Endothelial cell of umbilical vein (primary cell): ENCODE measurements at regions not wholly inside any gene's neighbourhood (a gene's known extent, or its start where the extent isn't known, plus 50 kb on each side); places are given as distances from the start of the nearest gene placed in this dataset.

Experiments used
- BruUV-seq: library from RNA; stranded (reverse); fragments of 400-500 nt; replicated peaks from 2 replicates; lab custom pipeline; 2021; lab: Mats Ljungman, UMichigan
- CTCF ChIA-PET: fragments of 300-600, 350-600 bp; sonication (Branson Sonifier 250); formaldehyde crosslinking; loops from one replicate; lab custom pipeline; 2021; ENCODE audit warnings: antibody characterized with exemption, inconsistent platforms; lab: Charles Lee
- POLR2A ChIA-PET: fragments of 300-600, 350-600 bp; sonication (Branson Sonifier 250); formaldehyde crosslinking; loops from one replicate; lab custom pipeline; 2021; ENCODE audit warnings: antibody characterized with exemption, inconsistent platforms; lab: Charles Lee
- DNase-seq: peaks from one replicate; pipeline ENCODE4 v3.0.0-alpha.2; 2011; ENCODE audit warnings: low read depth, low spot score
- FAIRE-seq: peaks from 2 replicates; lab custom pipeline; 2011; peaks lifted over from hg19 to GRCh38; lab: Jason Lieb, UNC
- H2AFZ ChIP-seq: 2 replicates; pipeline ENCODE4 v1.6.0; 2012; ENCODE audit warnings: low read depth, low read length, control low read depth, inconsistent platforms
- H3K27ac ChIP-seq: 2 replicates; pipeline ENCODE4 v1.5.1; 2011; ENCODE audit warnings: low read depth, mild to moderate bottlenecking, control low read depth, low read length, moderate library complexity; ENCODE audit not compliant: insufficient read depth
- H3K27me3 ChIP-seq, 2 experiments: 2 replicates each; pipeline versions ENCODE4 v1.6.0 to v1.6.1; 2011; ENCODE audit warnings: low read length in 2 of 2, mixed read lengths in 1 of 2; ENCODE audit not compliant: control insufficient read depth in 2 of 2, insufficient read depth in 2 of 2
- H3K36me3 ChIP-seq, 2 experiments: 2 replicates in 1 of 2; 3 replicates in 1 of 2; pipeline ENCODE4 v1.5.1; 2011; ENCODE audit warnings: low read length in 2 of 2, mild to moderate bottlenecking in 1 of 2, moderate library complexity in 1 of 2; ENCODE audit not compliant: control insufficient read depth in 2 of 2, insufficient read depth in 2 of 2; ENCODE audit errors: extremely low read depth in 1 of 2
- H3K4me1 ChIP-seq: 3 replicates; pipeline ENCODE4 v1.5.1; 2011; ENCODE audit warnings: mild to moderate bottlenecking, low read length; ENCODE audit not compliant: control insufficient read depth, insufficient read depth; ENCODE audit errors: extremely low read depth
- H3K4me2 ChIP-seq: 2 replicates; pipeline ENCODE4 v1.6.1; 2011; ENCODE audit warnings: low read length, control low read depth, mixed read lengths; ENCODE audit not compliant: insufficient read depth
- H3K4me3 ChIP-seq, 3 experiments: fragments of 200-600 bp in 1 of 3; sonication (generic), shearing (Covaris generic) in 1 of 3; replicated peaks in 1 of 3; 2 replicates each; pipeline ENCODE4 v1.5.1; 2011 to 2016; ENCODE audit warnings: control low read depth in 3 of 3, low read length in 3 of 3, mild to moderate bottlenecking in 2 of 3, inconsistent platforms in 1 of 3, low read depth in 1 of 3, moderate library complexity in 1 of 3; ENCODE audit not compliant: insufficient read depth in 1 of 3
- H3K79me2 ChIP-seq: 2 replicates; pipeline ENCODE4 v1.6.0; 2012; ENCODE audit warnings: low read length, inconsistent platforms; ENCODE audit not compliant: control insufficient read depth, insufficient read depth
- H3K9ac ChIP-seq: replicated peaks from 2 replicates; pipeline ENCODE3; 2011; ENCODE audit warnings: low read length, control low read depth; ENCODE audit not compliant: insufficient read depth; ENCODE audit errors: extremely low read depth
- H3K9me1 ChIP-seq: replicated peaks from 3 replicates; pipeline ENCODE4 v1.6.0; 2011; ENCODE audit warnings: mild to moderate bottlenecking, low read length; ENCODE audit not compliant: control insufficient read depth, insufficient read depth; ENCODE audit errors: extremely low read depth
- H3K9me3 ChIP-seq: replicated peaks from 2 replicates; pipeline ENCODE4 v1.5.1; 2012; ENCODE audit warnings: low read length, inconsistent platforms; ENCODE audit not compliant: control insufficient read depth, insufficient read depth
- H4K20me1 ChIP-seq: replicated peaks from 2 replicates; pipeline ENCODE3; 2011; ENCODE audit warnings: mild to moderate bottlenecking, low read length; ENCODE audit not compliant: control insufficient read depth, insufficient read depth; ENCODE audit errors: extremely low read depth
- CTCF ChIP-seq, 2 donors: IDR thresholded peaks; 1 replicate in 1 of 2; 2 replicates in 1 of 2; pipeline ENCODE4 v1.5.1; 2011; ENCODE audit warnings: low read length in 2 of 2, mild to moderate bottlenecking in 2 of 2, moderate library complexity in 2 of 2, control low read depth in 1 of 2, inconsistent platforms in 1 of 2, low read depth in 1 of 2; ENCODE audit not compliant: insufficient read depth in 1 of 2; ENCODE audit errors: extremely low read depth in 1 of 2
- EZH2 ChIP-seq: IDR thresholded peaks from 2 replicates; pipeline ENCODE4 v1.6.1; 2012; ENCODE audit warnings: borderline replicate concordance, low read depth, mild to moderate bottlenecking, moderate library complexity, low read length, inconsistent platforms; ENCODE audit not compliant: severe bottlenecking
- FOS ChIP-seq: IDR thresholded peaks from 2 replicates; pipeline ENCODE4 v1.6.1; 2011; ENCODE audit warnings: mild to moderate bottlenecking, low read length, moderate library complexity, borderline replicate concordance; ENCODE audit not compliant: insufficient read depth
- GATA2 ChIP-seq: IDR thresholded peaks from 2 replicates; pipeline ENCODE4 v1.7.0; 2011; ENCODE audit warnings: low read depth, mild to moderate bottlenecking, moderate library complexity, mixed read lengths, low read length; ENCODE audit not compliant: insufficient read length, insufficient read depth
- JUN ChIP-seq: IDR thresholded peaks from 2 replicates; pipeline ENCODE4 v1.6.1; 2011; ENCODE audit warnings: borderline replicate concordance, low read depth; ENCODE audit not compliant: insufficient read length, insufficient read depth
- MAX ChIP-seq: IDR thresholded peaks from 2 replicates; pipeline ENCODE4 v1.6.1; 2011; ENCODE audit not compliant: insufficient read depth, insufficient read length
- MYC ChIP-seq: IDR thresholded peaks from one replicate; pipeline ENCODE4 v1.6.1; 2011; ENCODE audit warnings: mild to moderate bottlenecking, low read depth, low read length
- POLR2A ChIP-seq: IDR thresholded peaks from 2 replicates; pipeline ENCODE4 v1.6.1; 2012; ENCODE audit warnings: low read depth, mild to moderate bottlenecking, control low read depth, low read length
- POLR2AphosphoS5 ChIP-seq: IDR thresholded peaks from 2 replicates; pipeline ENCODE4 v1.6.1; 2012; ENCODE audit warnings: low read depth, mild to moderate bottlenecking, control low read depth, low read length, moderate library complexity; ENCODE audit not compliant: insufficient read depth
- dilution Hi-C: fragments of 300-500 bp; cut with MboI; formaldehyde crosslinking; loops from one replicate; pipeline ENCODE4 v1.15.0; 2019; ENCODE audit warnings: low sequenced_read_pairs; ENCODE audit not compliant: extremely low pct_ligation_motif_present
- intact Hi-C: fragments of 100-400 bp; cut with micrococcal nuclease; formaldehyde crosslinking; loops from one replicate; pipeline ENCODE4 v1.10.0; 2022

- no peak for FAIRE-seq
Measured at GRCh38 chr11:109734566-109734965, 312.6 kb downstream of the C11orf87 start.

More at GRCh38 chr11:109734566-109734965, 312.6 kb downstream of the C11orf87 start:
- Histone ChIP-seq H3K9me3 (no peaks in the 10 kb centered on the region), H3K4me1 (no peaks in the 10 kb centered on the region), H3K27ac (no peak overlapping the region), H3K27me3 (no peaks in the 10 kb centered on the region), H4K20me1 (no peaks in the 10 kb centered on the region), H3K79me2 (no peaks in the 10 kb centered on the region), H3K4me3 (no peak overlapping the region), H2AFZ (no peak overlapping the region), H3K4me2 (no peak overlapping the region), H3K36me3 (no peaks in the 10 kb centered on the region), H3K9me1 (no peaks in the 10 kb centered on the region), H3K9ac (no peak overlapping the region)
- no peak for DNase-seq
- no TSS peak for BruUV-seq
- ChIA-PET CTCF (no interaction called here), POLR2A (no interaction called here)
- TF ChIP-seq EZH2 (no peak), CTCF (IDR thresholded peaks at IDR 0.05; ENCODE audit: extremely low read depth in 1 of 2, insufficient read depth in 1 of 2, low read depth in 1 of 2, low read length in 2 of 2) (no peak), POLR2A (no peak), MAX (no peak), POLR2AphosphoS5 (no peak), MYC (no peak), GATA2 (no peak), JUN (no peak), FOS (no peak)
- intact Hi-C loops (no loop called here), dilution Hi-C loops (no loop called here)
